ENCODE measurements at regions not wholly inside any gene's neighbourhood (a gene's known extent, or its start where the extent isn't known, plus 50 kb on each side); places are given as distances from the start of the nearest gene placed in this dataset.

DNA sequence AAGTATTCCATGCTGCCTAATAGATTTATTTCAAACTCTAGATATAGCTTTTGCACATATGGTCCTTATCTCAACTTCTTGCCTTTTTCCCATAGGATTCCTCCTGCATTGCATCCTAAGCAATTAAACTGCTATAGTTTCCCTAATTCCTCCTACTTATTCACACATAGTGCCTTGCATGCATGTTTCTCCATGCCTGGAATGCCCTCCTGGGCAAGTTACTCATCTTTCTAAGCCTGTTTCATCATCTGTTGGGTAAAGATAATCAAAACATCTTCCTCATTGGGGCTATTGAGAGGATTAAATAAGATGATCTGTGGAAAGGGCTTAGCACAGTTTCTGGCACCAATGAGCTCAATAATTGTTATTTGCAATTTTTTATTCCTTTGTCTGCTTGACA lies 726.5 kb downstream of the SLC4A3 start:
- Histone ChIP-seq H3K36me3 (no peaks in the 10 kb centered on the region), H3K9me3 (no peaks in the 10 kb centered on the region), H3K27ac (no peak overlapping the region), H3K27me3 (no peaks in the 10 kb centered on the region), H3K4me3 (no peak overlapping the region), H3K4me1 (no peaks in the 10 kb centered on the region)
- TF ChIP-seq, protein P1, sequence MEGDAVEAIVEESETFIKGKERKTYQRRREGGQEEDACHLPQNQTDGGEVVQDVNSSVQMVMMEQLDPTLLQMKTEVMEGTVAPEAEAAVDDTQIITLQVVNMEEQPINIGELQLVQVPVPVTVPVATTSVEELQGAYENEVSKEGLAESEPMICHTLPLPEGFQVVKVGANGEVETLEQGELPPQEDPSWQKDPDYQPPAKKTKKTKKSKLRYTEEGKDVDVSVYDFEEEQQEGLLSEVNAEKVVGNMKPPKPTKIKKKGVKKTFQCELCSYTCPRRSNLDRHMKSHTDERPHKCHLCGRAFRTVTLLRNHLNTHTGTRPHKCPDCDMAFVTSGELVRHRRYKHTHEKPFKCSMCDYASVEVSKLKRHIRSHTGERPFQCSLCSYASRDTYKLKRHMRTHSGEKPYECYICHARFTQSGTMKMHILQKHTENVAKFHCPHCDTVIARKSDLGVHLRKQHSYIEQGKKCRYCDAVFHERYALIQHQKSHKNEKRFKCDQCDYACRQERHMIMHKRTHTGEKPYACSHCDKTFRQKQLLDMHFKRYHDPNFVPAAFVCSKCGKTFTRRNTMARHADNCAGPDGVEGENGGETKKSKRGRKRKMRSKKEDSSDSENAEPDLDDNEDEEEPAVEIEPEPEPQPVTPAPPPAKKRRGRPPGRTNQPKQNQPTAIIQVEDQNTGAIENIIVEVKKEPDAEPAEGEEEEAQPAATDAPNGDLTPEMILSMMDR (IDR thresholded peaks at IDR 0.05), result no peak
- peak in 1 of 2 donors; percentile 56 for TF ChIP-seq POLR2AphosphoS5 (IDR thresholded peaks at IDR 0.05; ENCODE audit: insufficient read depth in 1 of 2, low read depth in 1 of 2)
- DNase-seq (ENCODE audit: extremely low spot score in 2 of 2), result no peak
- intact Hi-C loops (cut with DNase I), result no loop called here

- no peaks in the 10 kb centered on the region for H3K27me3 ChIP-seq
- no peaks in the 10 kb centered on the region for H3K4me1 ChIP-seq
- H3K36me3 ChIP-seq, result no peaks in the 10 kb centered on the region
- H3K27ac ChIP-seq, result no peak overlapping the region
- intact Hi-C loops (cut with DNase I), result no loop called here
- no peak overlapping the region for H3K4me3 ChIP-seq
- no peaks in the 10 kb centered on the region for H3K9me3 ChIP-seq
- no peak for DNase-seq (ENCODE audit: extremely low spot score in 2 of 2)
- no peak for TF ChIP-seq POLR2AphosphoS5 (IDR thresholded peaks at IDR 0.05; ENCODE audit: insufficient read depth in 1 of 2, low read depth in 1 of 2)
- no peak for TF ChIP-seq POLR2A (IDR thresholded peaks at IDR 0.05)
- TF ChIP-seq, protein P1 (IDR thresholded peaks at IDR 0.05), result no peak
These were observed 728.6 kb downstream of the SLC4A3 start for GRCh38 chr2:220356076-220356475.

GRCh38 chr2:220365023-220365422 lies 737.6 kb downstream of the SLC4A3 start:
- Histone ChIP-seq H3K36me3 (no peaks in the 10 kb centered on the region), H3K27ac (no peak overlapping the region), H3K4me1 (no peaks in the 10 kb centered on the region), H3K27me3 (no peaks in the 10 kb centered on the region), H3K9me3 (no peaks in the 10 kb centered on the region), H3K4me3 (no peak overlapping the region)
- TF ChIP-seq, protein P1 (IDR thresholded peaks at IDR 0.05), result no peak
- no peak for TF ChIP-seq POLR2A (IDR thresholded peaks at IDR 0.05)
- TF ChIP-seq POLR2AphosphoS5 (IDR thresholded peaks at IDR 0.05; ENCODE audit: insufficient read depth in 1 of 2, low read depth in 1 of 2), result no peak
- intact Hi-C loops (cut with DNase I), result no loop called here
- DNase-seq (ENCODE audit: extremely low spot score in 2 of 2), result no peak

DNA sequence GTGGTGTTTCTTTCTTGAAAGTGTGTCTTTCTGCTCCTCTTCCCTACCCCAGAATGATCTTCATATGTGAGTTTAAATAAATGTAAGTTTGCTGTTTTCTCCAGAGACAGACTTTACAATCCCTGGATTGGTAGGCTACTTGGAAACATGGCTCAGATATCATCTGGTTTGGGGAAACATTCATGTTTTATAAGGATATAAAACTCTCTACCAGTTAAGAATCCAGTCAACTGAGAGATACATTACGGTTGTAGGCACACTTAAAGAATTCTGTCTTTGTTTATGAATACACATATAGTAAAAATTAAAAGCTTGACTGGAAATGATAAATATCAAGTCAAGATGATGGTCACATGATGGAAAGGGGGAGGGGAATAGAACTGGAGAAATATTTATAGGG lies 739.3 kb downstream of the SLC4A3 start:
- intact Hi-C loops (cut with DNase I), result no loop called here
- Histone ChIP-seq H3K36me3 (no peaks in the 10 kb centered on the region), H3K4me3 (no peak overlapping the region), H3K27ac (no peak overlapping the region), H3K9me3 (no peaks in the 10 kb centered on the region), H3K4me1 (no peaks in the 10 kb centered on the region), H3K27me3 (no peaks in the 10 kb centered on the region)
- no peak for DNase-seq (ENCODE audit: extremely low spot score in 2 of 2)
- TF ChIP-seq, protein P1 (IDR thresholded peaks at IDR 0.05), result no peak
- no peak for TF ChIP-seq POLR2AphosphoS5 (IDR thresholded peaks at IDR 0.05; ENCODE audit: insufficient read depth in 1 of 2, low read depth in 1 of 2)
- TF ChIP-seq POLR2A (IDR thresholded peaks at IDR 0.05), result no peak

- H3K4me1 ChIP-seq, result no peaks in the 10 kb centered on the region
- H3K27ac ChIP-seq, result no peak overlapping the region
- no peak for DNase-seq (ENCODE audit: extremely low spot score in 2 of 2)
- no peaks in the 10 kb centered on the region for H3K9me3 ChIP-seq
- H3K36me3 ChIP-seq, result no peaks in the 10 kb centered on the region
- TF ChIP-seq, protein P1 (IDR thresholded peaks at IDR 0.05), result no peak
- TF ChIP-seq POLR2AphosphoS5 (IDR thresholded peaks at IDR 0.05; ENCODE audit: insufficient read depth in 1 of 2, low read depth in 1 of 2), result no peak
- TF ChIP-seq POLR2A (IDR thresholded peaks at IDR 0.05), result no peak
- intact Hi-C loops (cut with DNase I), result no loop called here
- H3K27me3 ChIP-seq, result no peaks in the 10 kb centered on the region
- no peak overlapping the region for H3K4me3 ChIP-seq
These were observed 743.3 kb downstream of the SLC4A3 start for GRCh38 chr2:220370764-220371163.
